Fibroblast of villous mesenchyme (primary cell): ENCODE measurements at regions not wholly inside any gene's neighbourhood (a gene's known extent, or its start where the extent isn't known, plus 50 kb on each side); places are given as distances from the start of the nearest gene placed in this dataset.
"Not testable (repeated sequence)": the region's sequence is repeated elsewhere in the genome, so short reads cannot be mapped to it uniquely, and the experiment has no call there.

Experiments used
- DNase-seq: peaks from one replicate; pipeline ENCODE4 v3.0.0-alpha.2; 2010; ENCODE audit warnings: low read depth
- H3K4me3 ChIP-seq: 2 replicates; pipeline ENCODE4 v1.5.1; 2011; ENCODE audit warnings: low read depth, mild to moderate bottlenecking, low read length
- TF ChIP-seq, protein P1 (sequence below): IDR thresholded peaks from 2 replicates; pipeline ENCODE4 v1.5.1; 2012; ENCODE audit warnings: low read depth, mild to moderate bottlenecking, low read length; ENCODE audit not compliant: insufficient read depth

- DNase-seq = not testable (repeated sequence)
These were observed 822.1 kb downstream of the KCNMA1 start for GRCh38 chr10:76815505-76815904.

GRCh38 chr10:76811430-76811829, 826.2 kb downstream of the KCNMA1 start:
- DNase-seq = no peak
- no peak overlapping the region for H3K4me3 ChIP-seq
- TF ChIP-seq, protein P1, sequence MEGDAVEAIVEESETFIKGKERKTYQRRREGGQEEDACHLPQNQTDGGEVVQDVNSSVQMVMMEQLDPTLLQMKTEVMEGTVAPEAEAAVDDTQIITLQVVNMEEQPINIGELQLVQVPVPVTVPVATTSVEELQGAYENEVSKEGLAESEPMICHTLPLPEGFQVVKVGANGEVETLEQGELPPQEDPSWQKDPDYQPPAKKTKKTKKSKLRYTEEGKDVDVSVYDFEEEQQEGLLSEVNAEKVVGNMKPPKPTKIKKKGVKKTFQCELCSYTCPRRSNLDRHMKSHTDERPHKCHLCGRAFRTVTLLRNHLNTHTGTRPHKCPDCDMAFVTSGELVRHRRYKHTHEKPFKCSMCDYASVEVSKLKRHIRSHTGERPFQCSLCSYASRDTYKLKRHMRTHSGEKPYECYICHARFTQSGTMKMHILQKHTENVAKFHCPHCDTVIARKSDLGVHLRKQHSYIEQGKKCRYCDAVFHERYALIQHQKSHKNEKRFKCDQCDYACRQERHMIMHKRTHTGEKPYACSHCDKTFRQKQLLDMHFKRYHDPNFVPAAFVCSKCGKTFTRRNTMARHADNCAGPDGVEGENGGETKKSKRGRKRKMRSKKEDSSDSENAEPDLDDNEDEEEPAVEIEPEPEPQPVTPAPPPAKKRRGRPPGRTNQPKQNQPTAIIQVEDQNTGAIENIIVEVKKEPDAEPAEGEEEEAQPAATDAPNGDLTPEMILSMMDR = no peak

More at GRCh38 chr10:76815505-76815904, 822.1 kb downstream of the KCNMA1 start:
- not testable (repeated sequence) for H3K4me3 ChIP-seq

- TF ChIP-seq, protein P1 = no peak
- H3K4me3 ChIP-seq = no peak overlapping the region
- DNase-seq = no peak
These were observed 849.2 kb downstream of the KCNMA1 start for GRCh38 chr10:76788452-76788811.

DNA sequence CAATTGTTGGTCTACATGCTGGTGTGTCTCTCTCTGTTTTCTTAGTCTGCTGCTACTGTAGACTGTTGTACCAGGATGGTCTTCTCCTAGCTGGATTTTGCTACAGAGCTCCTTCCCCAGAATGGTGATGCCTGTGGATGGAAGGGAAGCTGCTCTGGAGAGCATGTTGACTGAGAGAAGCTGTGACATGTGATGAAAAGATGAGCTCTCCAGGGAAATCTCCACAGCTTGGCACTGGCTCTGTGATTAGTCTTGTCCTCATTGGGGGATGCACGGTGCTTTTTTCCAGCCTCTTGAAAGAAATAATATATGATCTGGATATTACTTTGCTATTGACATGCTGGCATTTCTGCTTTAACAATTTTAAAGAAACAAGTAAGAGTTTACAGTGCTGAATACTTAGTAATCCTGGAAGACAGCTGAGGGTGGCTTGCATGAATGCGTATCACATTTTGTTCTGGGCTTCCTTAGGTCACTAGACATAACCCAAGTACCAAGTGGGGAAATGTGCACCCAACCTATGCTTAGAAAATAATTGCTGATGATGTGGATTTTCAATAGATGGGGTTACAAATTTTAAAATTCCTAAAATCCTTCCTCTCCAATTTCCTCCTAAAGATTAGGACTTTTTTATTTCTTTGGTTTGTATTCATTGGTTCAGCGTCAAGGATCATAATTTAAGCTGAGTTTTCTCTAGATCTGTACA, 849.7 kb downstream of the KCNMA1 start:
- no peak overlapping the region for H3K4me3 ChIP-seq
- DNase-seq = no peak
- TF ChIP-seq, protein P1 = no peak

- H3K4me3 ChIP-seq = no peak overlapping the region
- no peak for DNase-seq
- TF ChIP-seq, protein P1 = no peak
These were observed 851.0 kb downstream of the KCNMA1 start for GRCh38 chr10:76786504-76787072.

- TF ChIP-seq, protein P1 = no peak
- no peak for DNase-seq
- H3K4me3 ChIP-seq = no peak overlapping the region
These were observed 853.5 kb downstream of the KCNMA1 start for GRCh38 chr10:76784076-76784475.

GRCh38 chr10:76779796-76780301, 857.8 kb downstream of the KCNMA1 start:
- DNase-seq = peak; percentile 21
- no peak overlapping the region for H3K4me3 ChIP-seq
- TF ChIP-seq, protein P1 = no peak
